NCI-H774 (cell line): ENCODE measurements at regions not wholly inside any gene's neighbourhood (a gene's known extent, or its start where the extent isn't known, plus 50 kb on each side); places are given as distances from the start of the nearest gene placed in this dataset.
"Not testable (repeated sequence)": the region's sequence is repeated elsewhere in the genome, so short reads cannot be mapped to it uniquely, and the experiment has no call there.

ENCODE experiments used
- DNase-seq: peaks from one replicate; lab custom pipeline; 2025; lab: John Stamatoyannopoulos, UW

DNA sequence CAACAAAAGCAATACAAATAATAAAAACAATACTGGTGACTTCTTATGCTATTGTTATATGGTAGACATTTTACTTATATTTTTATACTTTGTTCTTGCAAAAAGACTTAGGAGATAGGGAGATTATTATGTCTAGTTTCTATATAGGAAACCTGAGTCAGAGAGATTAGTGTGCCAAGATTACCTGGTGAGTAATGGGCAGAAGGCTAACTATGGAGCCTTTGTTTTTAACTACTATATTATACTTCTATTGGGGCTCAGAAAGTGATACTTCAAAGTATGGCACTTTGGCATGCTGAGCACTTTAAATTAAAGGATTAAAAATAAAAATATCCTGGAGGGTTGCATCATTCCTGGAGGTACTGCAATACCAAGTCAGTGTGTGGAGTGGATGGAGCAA is 117.5 kb upstream of the CLINT1 start:
- no peak for DNase-seq

DNA sequence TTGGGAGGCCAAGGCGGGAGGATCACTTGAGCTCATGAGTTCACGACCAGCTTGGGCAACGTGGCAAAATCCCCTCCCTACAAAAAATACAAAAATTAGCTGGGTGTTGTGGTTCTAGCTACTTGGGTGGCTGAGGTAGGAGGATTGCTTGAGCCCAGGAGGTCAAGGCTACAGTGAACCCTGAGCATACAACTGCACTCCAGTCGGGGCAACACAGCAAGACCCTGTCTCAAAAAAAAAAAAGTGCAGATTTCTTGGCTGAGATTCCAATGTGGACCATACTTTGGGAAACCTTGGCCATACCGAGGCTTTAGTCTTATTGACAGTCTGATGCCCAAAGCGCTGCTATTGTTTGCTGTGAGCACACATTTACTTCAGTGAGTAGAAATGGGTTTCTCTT is 113.6 kb upstream of the CLINT1 start:
- no peak for DNase-seq

DNA sequence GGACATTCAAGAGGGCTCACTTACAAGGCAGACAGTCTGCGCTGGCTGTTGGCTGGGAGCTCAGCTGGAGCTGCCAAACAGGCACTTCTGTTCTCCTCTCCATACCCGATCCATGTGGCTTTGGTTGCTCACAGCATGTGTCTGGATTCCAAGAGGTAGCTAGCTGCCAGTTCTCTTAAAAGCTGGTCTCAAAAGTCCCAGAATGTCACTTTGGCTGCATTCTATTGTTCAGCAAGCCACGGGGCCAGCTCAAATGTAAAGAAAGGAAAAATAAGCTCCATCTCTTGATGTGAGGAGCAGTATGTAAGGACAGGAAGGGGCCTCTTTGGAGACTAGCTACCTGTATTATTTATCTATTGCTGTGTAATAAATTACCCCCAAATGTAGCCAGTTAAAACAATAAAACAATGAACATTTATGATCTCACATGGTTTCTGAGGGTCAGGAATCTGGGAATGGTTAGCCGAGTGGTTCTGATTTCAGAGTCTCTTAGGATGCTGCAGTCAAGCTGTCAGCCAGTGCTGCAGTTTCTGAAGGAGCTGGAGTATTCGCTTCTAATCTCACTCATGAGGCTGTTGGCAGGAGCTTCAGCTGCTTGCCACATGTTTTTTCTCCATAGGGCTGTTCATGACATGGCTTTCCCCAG is 112.7 kb upstream of the CLINT1 start:
- no peak for DNase-seq

DNA sequence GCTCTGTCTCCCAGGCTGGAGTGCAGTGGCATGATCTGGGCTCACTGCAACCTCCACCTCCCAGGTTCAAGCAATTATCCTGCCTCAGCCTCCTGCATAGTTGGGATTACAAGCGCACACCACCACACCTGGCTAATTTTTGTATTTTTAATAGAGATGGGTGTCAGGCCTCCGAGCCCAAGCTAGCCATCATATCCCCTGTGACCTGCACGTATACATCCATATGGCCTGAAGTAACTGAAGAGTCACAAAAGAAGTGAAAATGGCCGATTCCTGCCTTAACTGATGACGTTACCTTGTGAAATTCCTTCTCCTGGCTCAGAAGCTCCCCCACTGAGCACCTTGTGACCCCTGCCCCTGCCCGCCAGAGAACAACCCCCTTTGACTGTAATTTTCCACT is 109.6 kb upstream of the CLINT1 start:
- not testable (repeated sequence) for DNase-seq

DNA sequence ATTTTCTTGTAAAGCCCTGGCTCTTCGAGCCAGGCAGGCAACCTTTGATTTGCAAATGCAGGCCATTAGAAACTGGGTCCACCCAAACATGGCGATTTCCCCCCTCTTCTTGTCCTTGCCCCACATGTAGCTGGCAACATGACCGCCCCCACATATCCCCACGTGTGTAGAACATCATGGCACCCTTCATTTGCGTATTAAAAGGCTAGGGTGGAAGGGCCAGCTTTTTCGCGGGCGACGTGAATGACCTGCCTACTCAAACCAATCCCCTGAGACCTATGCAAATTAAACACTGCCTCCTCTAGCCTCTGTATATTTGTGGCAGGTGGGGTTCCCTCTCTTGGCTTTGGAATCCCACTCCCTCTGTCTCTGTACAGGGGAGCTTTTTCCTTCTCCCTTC is 107.0 kb upstream of the CLINT1 start:
- no peak for DNase-seq

DNA sequence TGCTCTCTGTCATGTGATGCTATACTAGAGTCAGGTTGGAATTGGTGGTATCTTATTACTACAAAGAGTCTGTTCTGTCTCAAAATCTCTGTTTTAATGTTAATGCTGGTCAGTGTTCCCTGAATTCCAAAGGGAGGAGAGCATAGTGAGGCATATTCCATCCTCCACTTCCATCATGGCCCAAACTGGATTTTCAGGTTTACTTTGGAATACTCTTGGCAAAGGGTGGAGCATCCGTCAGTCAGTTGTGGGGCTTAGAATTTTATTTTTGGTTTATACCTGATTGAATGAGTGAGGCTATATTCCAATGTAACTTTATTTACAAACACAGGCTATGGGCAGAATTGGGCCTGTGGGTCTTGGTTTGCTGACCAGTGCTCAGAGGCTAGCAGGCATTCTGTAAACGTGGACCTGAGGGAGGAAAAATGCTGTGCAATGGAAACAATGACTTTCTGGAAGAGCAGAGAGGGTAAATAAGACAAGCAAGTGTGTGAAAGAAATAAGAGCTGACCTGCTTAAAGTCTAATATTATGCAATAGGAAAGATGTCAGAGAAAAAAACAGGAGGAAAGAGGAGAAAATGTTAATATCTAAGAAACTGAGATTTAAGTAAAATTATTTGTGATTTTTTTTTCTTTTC is 106.2 kb upstream of the CLINT1 start:
- no peak for DNase-seq

DNA sequence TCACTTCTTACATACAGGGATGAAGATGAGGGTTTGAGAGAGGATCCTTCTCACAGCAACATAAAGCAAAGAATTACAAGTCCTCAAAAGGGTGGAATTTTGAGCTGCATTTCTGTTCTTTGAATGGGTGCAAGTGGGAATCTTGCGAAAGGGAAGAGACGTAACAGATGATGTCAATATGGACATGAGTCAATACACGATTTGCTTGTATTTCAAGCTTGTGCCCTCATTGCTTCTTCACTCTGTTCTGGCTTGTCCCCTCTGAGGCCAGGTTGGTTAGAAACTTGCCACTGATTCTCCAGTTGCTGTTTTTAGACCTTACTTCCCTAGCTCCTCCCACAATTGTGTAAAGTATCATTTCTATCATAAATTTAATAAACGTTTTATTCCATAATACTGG is 104.8 kb upstream of the CLINT1 start:
- DNase-seq = no peak

DNA sequence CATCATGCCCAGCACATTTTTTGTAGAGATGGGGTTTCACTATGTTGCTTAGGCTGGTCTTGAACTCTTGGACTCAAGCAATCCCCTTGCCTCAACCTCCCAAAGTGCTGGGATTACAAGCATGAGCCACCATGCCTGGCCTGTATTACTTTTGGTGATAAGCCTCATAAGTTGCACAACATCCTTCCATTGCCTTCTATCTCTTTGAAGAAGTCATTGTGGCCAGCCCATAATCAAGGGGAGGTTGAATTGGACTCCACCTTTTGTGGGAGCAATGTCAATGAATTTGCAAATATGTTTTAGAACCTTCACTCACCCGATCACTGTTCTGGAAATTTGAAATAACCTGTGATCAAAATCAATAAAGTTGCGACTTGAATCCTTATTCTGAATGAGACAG is 104.3 kb upstream of the CLINT1 start:
- no peak for DNase-seq

DNA sequence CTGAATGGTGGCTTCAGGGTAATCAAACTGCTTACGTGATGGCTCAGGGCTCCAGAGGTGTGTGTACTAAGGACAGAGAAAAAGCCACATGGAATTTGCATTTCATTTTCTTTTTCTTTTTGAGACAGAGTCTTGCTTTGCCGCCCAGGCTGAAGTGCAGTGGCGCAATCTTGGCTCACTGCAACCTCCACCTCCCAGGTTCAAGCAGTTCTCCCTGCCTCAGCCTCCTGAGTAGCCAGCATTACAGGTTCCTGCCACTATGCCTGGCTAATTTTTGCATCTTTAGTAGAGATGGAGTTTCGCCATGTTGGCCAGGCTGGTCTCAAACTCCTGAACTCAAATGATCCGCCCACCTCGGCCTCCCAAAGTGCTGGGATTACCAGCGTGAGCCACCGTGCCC is 103.7 kb upstream of the CLINT1 start:
- DNase-seq = not testable (repeated sequence)

DNA sequence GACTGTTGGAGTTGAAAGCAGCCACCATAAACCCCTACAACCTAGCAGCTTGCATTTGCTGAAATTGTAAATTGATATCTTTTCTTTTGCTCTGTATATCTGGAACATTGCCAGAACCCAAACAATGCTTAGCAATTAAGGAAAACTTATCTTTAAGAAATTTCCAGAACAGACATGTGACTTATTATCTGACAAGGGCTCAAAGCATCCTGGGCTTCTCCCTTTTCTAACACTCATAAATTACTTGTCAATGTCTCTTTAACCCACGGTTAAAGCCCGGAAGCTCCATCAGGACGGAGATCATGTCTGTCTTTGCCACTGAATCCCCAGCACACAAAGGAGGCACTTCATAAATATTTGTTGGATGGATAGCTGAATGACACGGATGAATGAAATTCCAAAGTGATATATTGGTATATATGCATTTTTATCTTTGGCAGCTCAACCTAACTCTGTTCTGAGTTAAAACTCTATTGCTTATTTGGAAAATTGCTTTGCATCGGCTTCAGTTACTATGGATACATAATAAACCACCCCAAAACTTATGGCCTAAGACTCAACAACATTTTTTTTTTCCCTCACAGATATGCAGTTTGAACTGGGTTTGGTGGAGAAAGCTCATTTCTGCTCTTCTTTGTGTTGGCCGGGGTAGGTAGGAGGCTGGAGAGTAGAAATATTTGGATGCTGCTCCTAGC is 103.1 kb upstream of the CLINT1 start:
- DNase-seq = no peak

DNA sequence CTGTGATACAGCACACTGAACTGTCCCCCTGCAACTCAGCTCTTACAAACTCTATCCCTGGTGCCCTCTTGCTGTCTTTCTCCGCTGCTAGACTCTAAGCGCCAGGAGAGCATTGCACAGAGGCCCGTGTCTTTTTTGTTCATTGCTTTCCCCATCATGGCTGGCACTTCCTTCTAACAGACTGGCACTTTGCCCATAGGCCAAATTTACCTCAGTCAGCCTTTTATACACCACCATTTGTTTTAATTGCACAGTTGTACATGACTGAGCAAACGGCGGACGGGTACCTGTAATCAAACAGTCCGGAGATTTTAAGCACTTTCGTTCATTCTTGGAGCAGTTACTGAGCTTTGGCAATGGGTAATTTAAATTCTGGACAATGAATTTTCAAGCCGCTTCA is 102.2 kb upstream of the CLINT1 start:
- DNase-seq = peak; percentile 24

DNA sequence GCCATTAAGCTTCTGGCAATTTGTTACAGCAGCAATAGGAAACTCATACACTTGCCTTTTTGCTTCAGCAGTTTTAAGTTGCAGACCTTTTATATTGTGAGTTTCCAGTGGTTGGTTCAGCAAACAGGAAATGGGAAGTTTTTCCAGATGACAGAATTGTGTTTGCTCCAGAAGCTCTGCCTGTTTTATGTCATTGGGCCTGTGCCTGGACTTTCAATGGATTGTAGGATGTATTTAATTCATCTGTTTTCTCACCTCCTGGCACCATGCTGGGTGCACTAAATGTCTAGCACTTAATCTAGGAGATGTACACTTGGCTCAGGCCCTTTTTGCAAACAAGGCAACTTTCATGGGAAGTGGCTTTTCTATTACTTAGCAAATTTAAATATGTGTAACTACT is 100.4 kb upstream of the CLINT1 start:
- no peak for DNase-seq

DNA sequence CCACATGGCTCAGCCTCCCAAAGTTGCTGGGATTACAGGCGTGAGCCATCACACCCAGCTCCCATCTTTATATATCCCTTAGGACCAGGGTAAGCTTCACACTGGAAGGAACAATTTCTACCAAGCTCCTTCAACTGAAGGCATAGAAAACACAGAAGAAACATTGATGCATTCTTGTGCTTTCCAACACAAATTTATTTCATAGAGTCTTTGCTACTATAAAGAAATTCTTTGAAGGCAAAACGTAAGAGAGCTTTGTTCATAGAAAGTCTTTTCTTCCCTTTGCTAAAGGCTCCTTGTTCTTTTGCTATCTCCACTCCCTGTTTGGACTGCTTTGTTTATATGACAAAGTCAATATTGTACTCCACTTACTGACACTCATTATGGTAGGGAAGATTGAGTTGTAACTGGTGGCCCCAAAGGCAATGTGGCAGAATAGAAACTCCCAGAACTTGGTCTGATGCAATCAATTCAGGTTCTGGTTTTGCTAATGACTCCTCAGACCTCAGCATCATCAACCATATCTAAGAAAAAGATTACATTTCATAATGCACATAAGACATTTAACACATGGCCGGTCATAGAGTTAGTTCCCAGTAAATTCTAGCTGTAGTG is 97.4 kb upstream of the CLINT1 start:
- DNase-seq = no peak

DNA sequence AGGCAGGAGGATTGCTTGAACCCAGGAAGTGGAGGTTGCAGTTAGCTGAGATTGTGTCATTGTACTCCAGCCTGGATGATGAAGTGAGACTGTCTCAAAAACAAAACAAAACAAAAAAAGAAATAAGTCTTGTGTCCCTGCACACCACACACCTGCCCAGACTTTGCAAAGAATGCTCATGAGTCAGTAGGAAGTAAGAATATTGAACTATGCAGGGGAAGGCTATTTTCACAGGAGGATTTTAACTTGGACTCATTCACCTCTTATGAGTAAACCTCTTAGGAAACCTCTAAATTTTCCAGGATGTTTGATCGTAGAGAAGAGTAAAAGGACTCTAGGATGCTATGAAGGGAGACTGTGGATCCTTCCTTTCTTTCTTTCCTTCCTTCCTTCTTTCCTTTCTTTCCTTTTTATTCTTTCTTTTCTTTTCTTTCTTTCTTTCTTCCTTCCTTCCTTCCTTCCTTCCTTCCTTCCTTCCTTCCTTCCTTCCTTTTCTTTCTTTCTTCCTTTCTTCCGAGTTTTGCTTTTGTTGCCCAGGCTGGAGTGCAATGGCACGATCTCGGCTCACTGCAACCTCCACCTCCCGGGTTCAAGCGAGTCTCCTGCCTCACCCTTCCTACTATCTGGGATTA is 96.7 kb upstream of the CLINT1 start:
- no peak for DNase-seq

DNA sequence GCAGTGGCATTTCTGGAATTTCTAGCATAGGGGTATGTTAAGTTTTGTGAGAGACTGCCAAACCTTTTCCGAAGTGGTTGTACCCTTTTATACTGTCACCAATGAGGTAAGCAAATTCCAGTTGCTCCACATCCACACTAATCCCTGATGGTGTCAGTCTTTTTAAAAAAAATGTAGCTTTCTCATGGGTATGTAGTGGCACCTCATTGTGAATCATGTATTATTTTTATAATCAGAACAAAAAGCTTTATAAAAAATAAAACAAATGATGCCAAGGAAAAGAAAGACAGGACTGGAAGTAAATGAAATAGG is 93.4 kb upstream of the CLINT1 start:
- no peak for DNase-seq

DNA sequence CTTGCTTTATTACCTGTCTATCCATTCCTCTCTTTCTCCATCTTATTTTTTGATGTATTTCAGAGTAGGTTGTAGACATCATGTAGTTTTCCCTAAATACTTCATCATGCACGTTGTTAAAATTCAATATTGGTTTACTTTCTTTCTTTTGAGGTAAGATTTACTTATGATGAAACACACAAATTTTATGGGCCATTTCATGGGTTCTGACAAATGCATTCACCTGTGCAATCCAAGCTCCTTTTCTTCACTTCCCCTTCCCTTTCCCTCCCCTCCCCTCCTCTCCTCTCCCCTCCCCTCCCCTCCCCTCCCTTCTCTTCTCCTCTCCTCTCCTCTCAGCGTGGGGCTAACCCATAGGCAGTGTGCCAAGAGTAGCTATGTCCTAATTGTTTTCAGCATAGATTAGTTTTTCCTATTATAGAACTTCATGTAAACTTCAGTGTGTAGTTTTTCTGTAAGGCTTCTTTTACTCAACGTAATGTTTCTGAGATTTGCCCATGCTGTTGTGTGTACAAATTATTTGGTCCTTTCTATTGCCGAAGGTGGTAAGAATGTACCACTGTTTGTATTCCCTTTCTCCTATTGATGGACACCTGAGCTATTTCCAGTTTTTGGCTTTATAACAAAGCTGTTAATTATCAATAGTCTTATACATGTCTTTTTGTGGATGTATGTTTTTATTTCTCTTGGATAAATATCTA is 92.9 kb upstream of the CLINT1 start:
- no peak for DNase-seq

DNA sequence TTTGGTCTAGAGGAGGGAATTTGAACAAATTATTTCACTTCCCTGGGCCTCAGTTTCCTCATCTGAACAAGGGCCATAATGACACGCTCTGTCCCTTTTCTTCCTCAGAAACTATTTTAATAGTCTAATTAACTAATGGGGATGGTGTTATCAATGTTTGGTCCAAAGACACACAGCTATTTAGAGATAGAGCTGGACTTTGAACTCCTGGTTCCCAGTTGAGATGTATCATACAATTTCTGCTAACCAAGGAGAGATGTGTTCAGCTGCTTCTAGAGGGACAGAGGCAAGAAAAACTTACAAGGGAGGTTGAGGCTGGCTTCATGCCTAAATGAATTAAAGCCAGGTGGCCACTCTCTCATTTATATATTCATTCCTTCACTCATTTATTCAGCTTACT is 90.6 kb upstream of the CLINT1 start:
- no peak for DNase-seq

DNA sequence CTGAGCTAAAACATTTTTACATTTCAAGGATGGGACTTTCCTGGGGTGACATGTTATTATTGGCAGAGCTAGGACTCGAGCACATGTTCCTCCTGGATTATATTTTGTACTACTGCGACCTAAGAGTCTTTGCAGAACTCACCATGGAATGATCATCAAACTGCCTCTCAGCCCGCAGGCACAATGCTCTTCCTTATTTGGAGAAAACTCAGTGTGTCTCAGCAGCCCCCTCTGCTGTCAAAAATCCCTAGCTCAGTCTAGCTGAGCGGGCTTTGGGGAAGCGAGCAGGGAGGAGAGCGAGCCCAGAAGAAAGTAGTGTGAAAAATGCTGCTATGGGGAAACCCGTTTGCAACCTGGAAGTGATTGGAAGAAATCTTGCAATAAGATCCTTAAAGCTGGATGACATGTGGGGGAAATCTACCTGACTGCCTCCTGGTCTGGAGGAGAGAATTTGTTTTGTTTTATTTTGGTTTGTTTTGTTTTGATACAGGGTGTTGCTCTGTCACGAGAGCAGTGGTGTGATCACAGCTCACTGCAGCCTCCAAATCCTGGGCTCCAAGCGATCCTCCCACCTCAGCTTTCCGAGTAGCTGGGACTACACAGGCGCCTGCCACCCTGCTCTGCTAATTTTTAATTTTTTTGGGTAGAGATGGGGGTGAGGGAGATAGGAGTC is 89.9 kb upstream of the CLINT1 start:
- peak; percentile 86 for DNase-seq

DNA sequence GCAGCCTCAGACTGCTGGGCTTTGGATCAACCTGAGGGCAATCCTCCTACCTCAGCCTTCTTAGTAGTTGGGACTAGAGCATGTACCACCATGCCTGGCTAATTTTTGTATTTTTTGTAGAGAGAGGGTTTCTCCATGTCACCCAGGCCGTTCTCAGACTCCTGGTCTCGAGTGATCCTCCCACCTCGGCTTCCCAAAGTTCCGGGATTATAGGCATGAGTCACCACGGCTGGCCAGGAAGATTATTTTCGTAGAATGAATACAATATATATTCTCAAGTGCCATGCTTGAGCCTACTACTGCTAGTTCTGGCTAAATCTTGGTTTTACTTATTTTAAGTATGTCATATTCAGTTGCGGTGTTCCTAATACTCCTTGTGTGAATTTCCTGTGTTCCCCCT is 88.2 kb upstream of the CLINT1 start:
- DNase-seq = no peak

DNA sequence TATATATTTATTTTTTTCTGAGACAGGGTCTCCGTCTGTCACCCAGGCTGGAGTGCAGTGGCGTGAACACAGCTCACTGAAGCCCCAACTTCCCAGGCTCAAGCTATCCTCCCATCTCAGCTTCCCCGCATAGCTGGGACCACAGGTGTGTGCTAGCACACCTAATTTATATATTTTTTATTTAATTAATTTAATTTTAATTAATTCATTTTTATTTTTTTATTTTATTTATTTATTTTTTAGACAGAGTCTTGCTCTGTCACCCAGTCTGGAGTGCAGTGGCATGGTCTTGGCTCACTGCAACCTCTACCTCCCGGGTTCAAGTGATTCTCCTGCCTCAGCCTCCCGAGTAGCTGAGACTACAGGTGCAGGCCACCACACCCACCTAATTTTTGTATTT is 86.9 kb upstream of the CLINT1 start:
- not testable (repeated sequence) for DNase-seq

DNA sequence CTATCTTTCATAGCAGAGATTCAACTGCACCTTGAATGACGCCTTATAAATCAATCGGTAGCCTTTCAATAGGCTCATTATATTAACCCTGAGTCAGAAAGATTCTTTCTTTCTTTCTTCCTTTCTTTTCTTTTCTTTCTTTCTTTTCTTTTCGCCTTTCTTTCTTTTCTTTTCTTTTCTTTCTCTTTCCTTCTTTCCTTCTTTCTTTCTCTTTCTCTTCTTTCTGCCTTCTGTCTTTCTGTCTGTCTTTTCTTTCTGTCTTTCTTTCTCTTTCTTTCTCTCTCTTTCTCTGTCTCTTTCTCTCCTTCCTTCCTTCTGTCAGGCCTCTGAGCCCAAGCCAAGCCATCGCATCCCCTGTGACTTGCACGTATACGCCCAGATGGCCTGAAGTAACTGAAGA is 86.0 kb upstream of the CLINT1 start:
- DNase-seq = no peak
